Psoas muscle (tissue), 7 donors: ENCODE measurements at regions not wholly inside any gene's neighbourhood (a gene's known extent, or its start where the extent isn't known, plus 50 kb on each side); places are given as distances from the start of the nearest gene placed in this dataset.
"Not testable (repeated sequence)": the region's sequence is repeated elsewhere in the genome, so short reads cannot be mapped to it uniquely, and the experiment has no call there.

Source experiments
- ATAC-seq, 4 donors: fragments of 200-7000 bp; cut with Tn5 transposase; one replicate each; pipeline ENCODE4 v1.9.1; 2020; ENCODE audit warnings: moderate library complexity in 3 of 4, mild to moderate bottlenecking in 2 of 4
- DNase-seq, 2 donors: peaks; one replicate each; pipeline ENCODE4 v3.0.0-alpha.2; 2020
- H3K27ac ChIP-seq: fragments of 200-600 bp; one replicate; pipeline ENCODE4 v1.8.0; 2022
- H3K27me3 ChIP-seq, 3 donors: fragments of 200-600 bp in 1 of 3; one replicate each; pipeline versions ENCODE4 v1.6.1 to v1.8.0; 2013 to 2022; ENCODE audit warnings: low read length in 2 of 3, mild to moderate bottlenecking in 2 of 3, moderate library complexity in 1 of 3; ENCODE audit not compliant: insufficient read depth in 3 of 3
- H3K36me3 ChIP-seq, 2 donors: fragments of 200-600 bp in 1 of 2; one replicate each; pipeline versions ENCODE4 v1.6.1 to v1.8.0; 2013 to 2022; ENCODE audit warnings: low read depth in 1 of 2, mild to moderate bottlenecking in 1 of 2, moderate library complexity in 1 of 2; ENCODE audit not compliant: insufficient read depth in 1 of 2
- H3K4me1 ChIP-seq: fragments of 200-600 bp; one replicate; pipeline ENCODE4 v1.8.0; 2022
- H3K4me3 ChIP-seq: fragments of 200-600 bp; one replicate; pipeline ENCODE4 v1.8.0; 2022; ENCODE audit warnings: mild to moderate bottlenecking
- H3K9me3 ChIP-seq: fragments of 200-600 bp; one replicate; pipeline ENCODE4 v1.8.0; 2022
- WGBS, 3 donors: extraction: QIAGEN DNeasy Blood & Tissue Kit; methylation state at CpG; one replicate each; pipeline versions ENCODE4 v1.1.6 to v1.1.7; 2013; 5-methylcytosine and 5-hydroxymethylcytosine counted together
- intact Hi-C, 2 donors: fragments of 100-400 bp; cut with DNase I; formaldehyde crosslinking; loops; one replicate each; pipeline versions ENCODE4 v1.11.0 to v1.14.2; 2022
- TF ChIP-seq, protein P1 (sequence below): fragments of 200-600 bp; IDR thresholded peaks from one replicate; pipeline ENCODE4 v1.8.0; 2022; ENCODE audit warnings: antibody characterized with exemption
- donor health status: healthy with polysubstance abuse.
- donor health status: DM: no; HTN: no; CAD: no; lungs with moderate emphysema.
- donor health status: Bipolar disorder and iron deficiency.
- donor health status: healthy.
- donor health status: DM: yes; HTN: yes; CAD: no.
- donor health status: DM: no; HTN: no; CAD: no.
- donor health status: DM: yes; HTN: yes; CAD: no.

DNA sequence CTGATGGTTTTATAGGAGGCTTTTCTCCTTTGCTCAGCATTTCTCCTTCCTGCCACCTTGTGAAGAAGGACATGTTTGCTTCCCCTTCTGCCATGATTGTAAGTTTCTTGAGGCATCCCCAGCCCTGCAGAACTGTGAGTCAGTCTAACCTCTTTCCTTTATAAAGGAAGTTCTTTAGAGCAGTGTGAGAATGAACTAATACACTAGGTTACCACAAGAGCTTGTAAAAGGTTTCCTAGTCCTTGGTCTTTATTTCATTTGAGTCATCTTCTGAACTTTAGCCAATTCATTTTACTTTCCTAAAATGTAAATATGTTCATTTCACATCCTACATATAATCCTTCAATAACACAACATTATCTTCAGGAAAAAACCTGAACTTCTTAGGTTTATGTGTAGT, 365.3 kb downstream of the HHIPL2 start:
- Histone ChIP-seq H3K9me3 (no peaks in the 10 kb centered on the region), H3K36me3 (no peaks in the 10 kb centered on the region), H3K27me3 (no peaks in the 10 kb centered on the region), H3K4me3 (no peak overlapping the region), H3K4me1 (no peaks in the 10 kb centered on the region), H3K27ac (no peak overlapping the region)
- intact Hi-C loops: no loop called here
- DNase-seq (no peak), ATAC-seq (no peak)
- TF ChIP-seq, protein P1, sequence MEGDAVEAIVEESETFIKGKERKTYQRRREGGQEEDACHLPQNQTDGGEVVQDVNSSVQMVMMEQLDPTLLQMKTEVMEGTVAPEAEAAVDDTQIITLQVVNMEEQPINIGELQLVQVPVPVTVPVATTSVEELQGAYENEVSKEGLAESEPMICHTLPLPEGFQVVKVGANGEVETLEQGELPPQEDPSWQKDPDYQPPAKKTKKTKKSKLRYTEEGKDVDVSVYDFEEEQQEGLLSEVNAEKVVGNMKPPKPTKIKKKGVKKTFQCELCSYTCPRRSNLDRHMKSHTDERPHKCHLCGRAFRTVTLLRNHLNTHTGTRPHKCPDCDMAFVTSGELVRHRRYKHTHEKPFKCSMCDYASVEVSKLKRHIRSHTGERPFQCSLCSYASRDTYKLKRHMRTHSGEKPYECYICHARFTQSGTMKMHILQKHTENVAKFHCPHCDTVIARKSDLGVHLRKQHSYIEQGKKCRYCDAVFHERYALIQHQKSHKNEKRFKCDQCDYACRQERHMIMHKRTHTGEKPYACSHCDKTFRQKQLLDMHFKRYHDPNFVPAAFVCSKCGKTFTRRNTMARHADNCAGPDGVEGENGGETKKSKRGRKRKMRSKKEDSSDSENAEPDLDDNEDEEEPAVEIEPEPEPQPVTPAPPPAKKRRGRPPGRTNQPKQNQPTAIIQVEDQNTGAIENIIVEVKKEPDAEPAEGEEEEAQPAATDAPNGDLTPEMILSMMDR: no peak

DNA sequence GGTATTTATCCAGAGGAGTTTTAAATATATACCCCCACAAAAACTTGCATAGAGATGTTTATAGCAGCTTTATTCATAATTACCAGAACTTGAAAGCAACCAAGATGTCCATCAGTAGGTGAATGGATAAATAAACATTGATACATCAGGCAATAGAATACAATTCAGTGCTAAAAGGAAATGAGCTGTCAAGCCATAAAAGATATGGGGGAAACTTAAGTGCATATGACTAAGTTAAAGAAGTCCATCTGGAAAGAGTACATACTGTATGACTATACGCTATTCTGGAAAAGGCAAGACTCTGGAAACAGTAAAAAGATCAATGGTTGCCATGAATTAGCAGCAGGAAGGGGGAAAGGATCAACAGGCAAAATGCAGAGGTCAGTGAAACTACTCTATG, 366.7 kb downstream of the HHIPL2 start:
- Histone ChIP-seq H3K4me1 (no peaks in the 10 kb centered on the region), H3K27me3 (no peaks in the 10 kb centered on the region), H3K9me3 (no peaks in the 10 kb centered on the region), H3K27ac (no peak overlapping the region), H3K4me3 (no peak overlapping the region), H3K36me3 (no peaks in the 10 kb centered on the region)
- WGBS, 3 donors: 84 to 93% (median 88%) methylated on average over 1 of the region's 1 CpG
- TF ChIP-seq, protein P1: no peak
- ATAC-seq (no peak), DNase-seq (no peak)
- intact Hi-C loops: no loop called here

DNA sequence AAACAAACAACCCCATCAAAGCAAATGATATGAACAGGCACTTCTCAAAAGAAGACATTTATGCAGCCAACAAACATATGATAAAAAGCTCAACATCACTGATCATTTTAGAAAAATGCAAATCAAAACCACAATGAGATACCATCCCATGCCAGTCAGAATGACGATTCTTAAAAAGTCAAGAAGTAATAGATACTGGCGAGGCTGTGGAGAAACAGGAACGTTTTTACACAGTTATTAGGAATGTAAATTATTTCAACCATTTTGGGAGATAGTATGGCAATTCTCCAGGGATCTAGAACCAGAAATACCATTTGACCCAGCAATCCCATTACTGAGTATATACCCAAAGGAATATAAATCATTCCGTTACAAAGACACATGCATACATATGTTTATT, 370.4 kb downstream of the HHIPL2 start:
- H3K27me3 ChIP-seq, H3K9me3 ChIP-seq, H3K36me3 ChIP-seq, DNase-seq, ATAC-seq, H3K4me3 ChIP-seq, H3K4me1 ChIP-seq, H3K27ac ChIP-seq: not testable (repeated sequence)
- intact Hi-C loops: loop anchor here in 1 of 2 donors (10.0 kb wide), 1 partner anchor 433 kb away; the partner anchor contains the start of gene DUSP10
- WGBS, 3 donors: 69 to 80% (median 75%) methylated on average over 4 of the region's 4 CpGs

DNA sequence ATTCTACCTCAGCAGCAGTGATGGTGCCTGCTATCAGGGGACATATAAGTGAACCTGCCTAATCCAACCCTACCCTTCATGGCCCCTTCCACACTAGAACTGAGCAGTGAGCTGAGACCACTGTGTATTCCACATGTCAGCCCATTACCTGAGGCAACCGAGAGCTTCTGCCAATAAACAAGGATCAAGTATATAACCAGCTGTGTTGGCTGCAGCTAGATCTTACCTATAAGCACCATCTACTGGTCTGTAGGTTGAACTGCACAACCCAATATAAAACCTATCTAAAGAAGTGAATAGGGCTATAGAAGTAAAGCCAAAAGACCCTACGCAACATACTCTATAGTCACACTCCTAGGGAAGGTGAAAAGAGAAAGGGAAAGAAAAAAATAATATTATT, 376.9 kb downstream of the HHIPL2 start:
- DNase-seq (no peak), ATAC-seq (peak; percentile 78 to 87 (median 82))
- intact Hi-C loops: loop anchor here in 1 of 2 donors (5.0 to 10.0 kb wide), 2 partner anchors 426 to 629 kb away; partner anchors contain the start of gene DUSP10
- Histone ChIP-seq H3K4me3 (no peak overlapping the region), H3K4me1 (no peaks in the 10 kb centered on the region), H3K27ac (no peak overlapping the region), H3K36me3 (no peaks in the 10 kb centered on the region), H3K9me3 (peaks cover 7% of the 10 kb centered on the region), H3K27me3 (no peaks in the 10 kb centered on the region)
- 40 to 46% (median 43%) methylated on average over 2 of the region's 2 CpGs for WGBS, 3 donors
- TF ChIP-seq, protein P1: peak; percentile 65

DNA sequence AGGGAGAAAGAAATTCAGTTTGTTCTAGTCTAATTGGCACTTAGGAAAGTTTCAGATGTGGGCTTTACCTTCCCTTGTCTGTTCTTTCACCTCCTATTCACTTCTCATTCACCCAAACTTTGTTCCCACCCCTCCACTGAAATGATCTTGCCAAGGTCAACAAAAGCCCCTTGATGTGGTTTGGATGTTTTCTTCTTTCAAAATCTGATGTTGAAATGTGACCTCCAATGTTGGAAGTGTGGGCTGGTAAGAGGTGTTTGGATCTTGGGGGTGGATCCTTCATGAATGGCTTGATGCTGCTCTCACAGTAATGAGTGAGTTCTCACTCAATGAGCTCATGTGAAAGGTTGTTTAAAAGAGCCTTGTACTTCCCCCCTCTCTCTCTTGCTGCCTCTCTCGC, 379.3 kb downstream of the HHIPL2 start:
- WGBS, 3 donors: 86 to 100% (median 89%) methylated on average over 1 of the region's 1 CpG

More for the DNA sequence above, 379.3 kb downstream of the HHIPL2 start:
- Histone ChIP-seq H3K9me3 (peaks cover 7% of the 10 kb centered on the region), H3K27ac (no peak overlapping the region), H3K4me3 (no peak overlapping the region), H3K36me3 (no peaks in the 10 kb centered on the region), H3K4me1 (no peaks in the 10 kb centered on the region), H3K27me3 (no peaks in the 10 kb centered on the region)
- intact Hi-C loops: loop anchor here (5.0 to 10.0 kb wide), 3 partner anchors 124 to 691 kb away; no protein-coding TSS in a partner anchor
- DNase-seq: no peak
- ATAC-seq: no peak
- TF ChIP-seq, protein P1: no peak
